Mesenteric fat pad (tissue), 1 donor: ENCODE measurements at regions not wholly inside any gene's neighbourhood (a gene's known extent, or its start where the extent isn't known, plus 50 kb on each side); places are given as distances from the start of the nearest gene placed in this dataset.

Source experiments
- DNase-seq: peaks from one replicate; pipeline ENCODE4 v3.0.0-alpha.2; 2020; ENCODE audit warnings: low spot score
- donor health status: DM: yes; HTN: yes; CAD: no.

DNA sequence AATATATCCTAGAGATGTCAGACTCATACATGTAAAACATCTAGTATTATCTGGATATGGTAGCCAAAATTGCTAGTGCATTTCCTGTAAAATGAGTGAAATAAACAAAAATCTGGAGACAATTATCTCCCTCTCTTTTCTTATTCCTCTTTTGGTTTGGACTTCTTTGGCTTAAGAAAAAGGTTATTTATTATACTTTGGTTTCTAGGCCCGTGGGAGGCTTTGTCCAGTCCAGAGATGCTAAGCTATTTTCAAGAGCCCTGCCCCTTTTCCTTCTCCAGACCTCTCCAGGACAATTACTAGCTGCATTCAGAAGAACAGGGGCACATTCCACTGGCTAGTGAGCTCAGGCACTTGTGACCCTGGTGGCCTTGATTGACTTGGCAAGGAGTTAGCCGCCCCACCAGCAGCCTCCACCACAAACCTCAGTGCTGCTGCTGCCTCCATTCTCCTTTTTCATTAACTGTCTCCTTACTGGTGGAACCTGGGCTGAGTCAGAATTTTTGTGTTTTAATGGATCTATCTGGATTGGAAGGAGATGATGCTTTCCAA is 747.3 kb upstream of the TENM4 start:
- DNase-seq: no peak

DNA sequence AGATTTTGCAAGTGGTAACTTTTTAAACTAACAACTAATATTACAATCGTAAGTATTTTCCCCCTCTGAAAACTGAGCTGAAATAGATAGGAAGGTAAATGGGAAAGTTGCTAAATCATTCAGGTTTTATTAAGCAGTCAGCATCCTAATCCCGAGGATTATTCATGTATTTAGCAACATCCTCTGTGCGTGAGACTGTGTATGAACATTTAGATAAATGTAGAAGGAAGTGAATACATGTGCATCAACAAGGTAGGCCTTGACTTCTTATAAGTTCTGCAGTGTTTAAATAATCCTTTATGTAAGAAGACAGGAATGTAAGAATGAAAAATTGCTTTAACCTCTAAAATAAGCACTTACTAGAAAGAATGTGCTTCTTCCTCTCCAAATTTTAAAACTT is 745.9 kb upstream of the TENM4 start:
- no peak for DNase-seq

DNA sequence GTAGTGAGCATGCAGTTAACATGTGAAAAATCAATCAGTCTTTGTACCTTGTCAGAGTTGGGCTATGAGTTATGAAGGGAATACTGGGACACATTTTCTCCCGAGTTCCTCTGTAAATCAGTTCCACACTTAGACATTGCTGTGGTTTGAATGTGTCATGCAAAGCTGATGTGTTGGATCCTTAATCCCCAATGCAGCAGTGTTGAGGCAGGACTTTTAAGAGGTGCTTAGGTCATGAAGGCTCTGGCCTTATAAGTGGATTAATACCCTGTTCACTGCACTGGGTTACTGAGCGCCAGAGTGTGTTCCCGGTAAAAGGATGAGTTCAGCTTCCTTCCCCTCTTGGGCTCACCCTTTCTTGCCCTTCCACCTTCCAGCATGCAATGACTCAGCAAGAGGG is 742.1 kb upstream of the TENM4 start:
- DNase-seq: no peak

DNA sequence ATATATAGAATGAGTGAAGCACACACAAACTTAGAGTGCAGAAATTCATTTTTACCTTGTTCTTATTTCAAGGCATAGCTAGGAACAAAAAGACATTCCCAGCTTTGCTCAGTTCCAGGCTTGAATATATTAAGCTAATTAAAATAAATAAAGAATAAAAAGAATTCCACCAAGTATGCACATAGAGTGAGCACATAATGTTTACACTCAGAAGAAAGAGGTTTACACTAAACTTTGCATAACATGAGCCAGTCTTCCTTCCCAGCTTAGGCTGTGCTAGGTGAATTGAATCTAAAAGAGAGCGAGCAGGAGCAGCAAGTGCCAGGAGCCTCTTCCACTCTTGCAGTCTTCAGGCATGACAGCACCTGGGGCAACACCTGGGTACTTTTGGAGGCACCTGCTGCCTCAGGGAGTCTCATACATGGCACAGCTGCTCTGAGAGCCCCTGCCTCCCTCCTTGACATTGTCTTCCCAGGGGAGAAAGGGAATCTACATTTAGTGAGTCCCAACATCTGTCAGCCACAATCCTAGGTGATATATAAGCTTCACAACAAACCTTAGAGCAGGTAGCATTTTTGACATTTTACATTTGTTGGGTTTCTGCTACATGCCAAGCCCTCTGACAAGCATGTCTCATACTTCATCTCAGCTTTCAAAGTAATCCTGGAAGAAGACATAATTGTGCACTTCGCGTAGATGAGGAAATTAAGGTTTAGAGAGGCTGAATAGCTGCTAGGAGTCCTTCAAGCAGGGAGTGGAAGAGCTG is 732.7 kb upstream of the TENM4 start:
- no peak for DNase-seq

DNA sequence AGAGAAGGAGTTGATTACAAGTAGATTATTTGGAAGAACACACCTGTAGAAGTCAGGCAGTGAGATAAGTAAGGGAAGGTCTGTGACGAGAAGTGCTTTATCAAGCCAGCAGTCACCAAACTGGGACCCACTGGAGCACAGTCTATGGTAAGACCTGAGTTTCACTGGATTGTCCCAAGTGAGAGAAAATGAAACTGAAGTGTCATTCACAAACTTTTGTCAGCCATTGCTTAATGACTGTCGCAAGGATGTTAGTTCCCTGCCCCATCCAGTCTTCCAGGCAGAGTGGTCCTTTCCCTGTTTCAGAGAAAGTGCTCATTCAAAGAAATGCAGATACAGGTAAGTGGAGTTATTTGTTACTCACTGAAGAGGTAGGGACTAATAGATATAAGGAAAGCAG is 728.0 kb upstream of the TENM4 start:
- DNase-seq: no peak

DNA sequence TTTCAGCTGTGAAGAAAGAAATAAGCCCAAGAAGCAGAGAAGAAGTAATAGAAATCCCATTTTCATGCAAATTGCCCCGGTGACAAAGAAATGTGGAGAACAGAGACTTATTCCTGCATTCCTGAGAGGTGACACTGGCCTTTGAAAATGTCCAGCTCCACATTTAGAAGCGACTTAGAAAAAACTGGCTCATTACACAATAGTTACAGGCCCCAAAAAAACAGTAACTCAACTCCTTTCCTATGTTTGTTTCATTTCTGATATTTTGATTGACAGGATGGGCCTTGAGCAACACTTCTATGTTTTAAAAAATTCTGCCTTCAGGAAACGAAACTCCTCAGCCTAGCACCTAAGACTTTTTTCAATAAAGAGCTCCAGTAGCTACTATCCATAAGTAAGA is 726.9 kb upstream of the TENM4 start:
- DNase-seq: no peak

DNA sequence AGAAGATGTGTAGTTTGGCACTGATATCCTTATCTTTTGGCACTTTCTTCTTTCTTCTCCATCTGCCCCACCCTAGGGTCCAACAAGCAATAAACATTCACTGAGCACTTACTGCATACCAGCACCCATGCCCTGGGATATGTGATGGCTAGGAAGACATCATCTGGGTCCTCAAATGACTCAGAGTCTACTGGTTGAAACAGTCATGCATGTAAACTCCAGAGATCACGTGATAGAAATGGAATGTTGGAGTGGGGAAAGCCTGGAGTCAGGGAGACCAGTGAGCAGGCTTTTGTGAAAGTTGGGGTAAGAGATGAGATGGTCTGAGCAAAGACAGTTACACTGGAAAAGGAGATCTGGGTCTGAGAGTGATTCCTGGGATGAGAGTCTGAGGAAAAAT is 724.9 kb upstream of the TENM4 start:
- no peak for DNase-seq

DNA sequence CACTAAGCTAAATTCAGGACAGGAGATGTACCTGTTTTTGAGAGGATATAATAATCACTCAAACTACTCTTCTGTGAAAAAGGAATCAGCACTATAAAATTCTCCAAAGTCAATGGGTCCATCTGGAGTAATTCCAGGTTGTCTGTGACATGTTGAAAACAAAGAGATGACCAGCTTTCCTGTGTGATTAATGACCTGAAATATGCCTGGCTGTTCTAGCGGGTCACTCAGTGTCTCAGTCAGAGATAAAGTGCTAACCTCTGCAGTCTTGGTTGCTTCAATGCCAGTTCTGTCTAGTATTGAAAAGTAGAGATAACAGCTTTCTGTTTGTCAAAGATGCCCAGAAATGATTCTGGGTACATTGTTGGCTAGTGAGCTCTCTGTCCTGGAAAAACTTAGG is 722.6 kb upstream of the TENM4 start:
- no peak for DNase-seq

DNA sequence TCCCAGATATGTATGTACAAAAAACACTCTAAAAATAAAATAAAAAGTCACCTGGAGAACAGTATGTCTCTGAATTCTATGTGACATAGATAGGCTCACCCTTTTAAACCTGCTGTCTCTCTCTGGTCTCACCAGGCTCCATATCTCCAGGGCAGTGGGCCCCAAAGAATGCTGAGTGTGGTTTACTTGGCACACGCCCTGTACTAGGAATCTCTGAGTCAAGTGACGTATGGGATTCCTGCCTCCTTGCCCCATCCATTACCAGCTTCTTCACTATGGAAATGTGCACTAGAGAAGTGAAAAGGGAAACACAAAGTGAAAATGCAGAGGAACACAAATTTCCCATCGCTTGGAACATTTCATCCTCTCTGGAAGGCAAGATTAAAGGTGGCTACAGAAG is 722.2 kb upstream of the TENM4 start:
- DNase-seq: no peak

DNA sequence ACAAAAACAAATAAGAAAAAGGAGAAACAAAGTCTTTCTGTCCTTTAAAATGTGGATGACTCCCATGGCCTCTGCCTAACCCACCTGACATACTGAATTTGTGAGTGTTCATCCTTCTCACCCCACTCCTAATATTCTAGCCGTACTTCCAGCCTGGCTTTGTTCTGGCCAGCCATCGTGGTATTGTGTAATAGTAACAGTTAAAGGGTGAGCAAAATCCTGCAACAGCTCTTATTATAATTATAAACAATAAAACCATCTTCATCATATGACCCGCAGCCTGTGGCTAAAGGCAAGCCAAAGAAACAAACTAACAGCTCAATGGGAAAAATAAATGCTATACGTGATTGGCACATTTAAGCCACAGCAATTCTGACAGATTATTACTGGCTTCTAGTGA is 721.6 kb upstream of the TENM4 start:
- no peak for DNase-seq

DNA sequence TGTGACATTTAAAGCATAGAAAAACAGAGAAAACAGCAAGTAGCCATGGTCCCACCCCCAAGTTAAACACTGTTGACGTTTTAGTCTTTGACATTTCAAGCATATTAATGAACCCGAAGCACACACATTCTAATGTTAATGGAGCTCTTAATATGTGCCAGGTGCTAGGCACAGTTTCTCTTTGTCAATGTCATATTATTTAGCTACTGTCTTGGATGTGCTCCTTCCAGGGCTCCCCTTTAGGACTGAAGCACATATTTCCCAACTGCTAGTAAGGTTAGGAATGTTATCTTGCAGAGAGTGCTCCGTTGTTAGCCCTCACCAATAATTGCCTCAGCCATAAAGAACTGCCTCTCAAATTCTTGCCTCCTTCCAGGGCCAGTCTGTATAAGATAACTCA is 716.6 kb upstream of the TENM4 start:
- no peak for DNase-seq

DNA sequence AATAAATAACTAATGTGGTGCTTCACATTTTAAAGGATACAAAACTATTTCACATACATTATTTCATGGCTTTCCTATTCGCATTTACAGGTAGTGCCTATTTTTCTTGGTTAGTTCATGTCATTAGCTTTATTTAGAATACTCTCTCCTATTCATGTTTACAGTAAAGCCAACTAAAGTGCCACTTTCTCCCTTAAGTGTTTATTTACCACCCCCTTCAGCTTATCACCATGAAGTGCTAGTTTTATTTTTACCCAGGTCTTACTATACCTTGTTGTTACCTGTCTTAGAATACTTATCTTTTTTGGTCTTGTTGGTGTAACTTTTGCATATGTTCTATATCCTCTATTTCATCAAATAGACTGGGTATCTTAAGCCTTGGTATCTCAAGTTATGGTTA is 715.2 kb upstream of the TENM4 start:
- no peak for DNase-seq

DNA sequence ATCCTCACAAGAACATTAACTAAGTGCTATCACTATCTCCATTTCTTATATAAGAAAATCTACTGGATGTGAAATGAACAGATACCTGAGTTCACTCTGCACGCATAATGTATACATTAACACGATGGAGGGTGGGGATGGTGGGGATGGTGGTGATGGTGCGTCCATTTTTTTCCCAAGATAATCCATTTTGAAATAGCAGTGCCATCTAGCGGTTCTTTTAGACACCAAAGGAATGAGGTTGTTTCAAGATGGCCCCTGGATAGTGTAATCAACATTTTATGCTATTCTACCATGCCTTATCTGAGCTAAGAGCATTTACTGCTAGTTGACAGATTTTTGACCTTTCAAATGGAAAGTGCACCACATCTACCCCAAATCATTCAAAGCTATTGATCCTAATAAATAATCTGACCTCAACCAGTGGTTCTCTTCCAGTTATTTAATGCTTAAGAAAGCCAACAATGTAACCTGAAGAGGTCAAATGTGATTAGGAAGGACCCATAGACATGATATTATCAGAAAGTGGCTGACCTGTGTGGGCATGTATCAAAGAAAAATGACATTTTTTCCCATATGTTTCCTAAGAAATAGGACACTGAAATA is 714.7 kb upstream of the TENM4 start:
- DNase-seq: no peak

DNA sequence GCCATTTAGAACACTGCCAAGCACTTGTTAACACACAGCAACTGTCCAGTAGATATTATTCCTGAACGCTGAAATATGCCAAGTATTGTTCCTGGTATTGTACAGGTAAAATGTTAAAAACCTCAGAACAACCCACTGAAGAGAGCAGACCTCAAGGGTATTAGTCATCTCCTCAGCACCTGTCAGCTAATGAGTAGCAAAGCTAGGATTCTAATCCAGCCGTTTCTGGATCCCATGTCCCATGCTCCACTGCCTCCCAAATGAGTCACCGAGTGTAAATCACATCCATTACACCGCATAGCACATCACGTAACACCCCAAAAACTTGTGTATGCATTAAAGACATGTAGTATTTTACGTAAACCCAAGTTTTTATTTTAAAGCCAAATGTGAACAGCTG is 705.4 kb upstream of the TENM4 start:
- no peak for DNase-seq

DNA sequence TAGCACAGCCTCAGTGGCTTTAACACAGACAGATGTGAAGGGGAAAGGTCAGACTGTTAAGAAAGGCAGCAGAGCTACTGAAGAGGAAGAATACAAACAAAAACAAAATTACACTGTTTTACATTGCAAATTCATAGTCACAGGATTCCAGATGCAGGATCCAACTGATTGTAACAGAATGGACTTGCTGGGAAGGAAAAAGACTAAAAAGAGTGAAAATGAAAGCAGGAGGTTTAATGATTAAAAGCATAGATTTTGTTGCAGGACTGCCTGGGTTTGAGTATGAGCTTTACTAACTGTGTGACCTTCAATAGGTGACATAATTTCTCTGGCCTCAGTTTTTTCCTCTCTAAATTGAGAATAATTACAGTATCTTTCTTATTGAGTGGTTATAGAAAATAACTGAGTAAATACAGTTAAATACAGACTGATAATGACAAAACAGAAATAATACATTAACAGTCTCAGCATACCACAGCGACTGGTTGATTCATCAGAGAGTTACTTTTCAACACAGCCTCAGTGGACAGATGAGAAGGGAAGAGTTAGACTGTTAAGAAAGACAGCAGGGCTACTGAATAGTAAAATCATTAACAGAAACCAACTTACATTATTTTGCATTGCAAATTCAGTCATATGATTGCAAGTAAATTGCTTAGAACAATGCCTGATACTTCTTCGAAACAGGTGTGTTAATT is 704.2 kb upstream of the TENM4 start:
- DNase-seq: no peak

DNA sequence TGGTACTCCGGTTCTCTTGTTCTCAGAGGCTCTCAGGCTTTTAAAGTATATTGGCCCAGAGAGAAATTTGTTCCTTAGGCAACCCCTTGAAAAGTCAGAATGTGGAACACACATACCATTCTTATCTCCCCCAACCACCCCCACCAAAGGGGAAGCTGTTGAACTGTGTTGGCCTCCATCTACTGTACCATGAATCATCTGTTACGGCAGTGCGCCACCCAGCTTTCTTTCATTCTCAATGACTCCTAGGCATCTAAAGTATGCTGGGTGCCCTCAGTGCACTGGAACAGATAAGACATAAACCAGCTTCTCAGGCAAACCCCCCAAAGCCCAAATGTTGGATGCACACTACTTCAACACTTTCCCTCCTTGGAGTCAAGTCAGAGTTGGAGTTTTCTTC is 696.2 kb upstream of the TENM4 start:
- no peak for DNase-seq

DNA sequence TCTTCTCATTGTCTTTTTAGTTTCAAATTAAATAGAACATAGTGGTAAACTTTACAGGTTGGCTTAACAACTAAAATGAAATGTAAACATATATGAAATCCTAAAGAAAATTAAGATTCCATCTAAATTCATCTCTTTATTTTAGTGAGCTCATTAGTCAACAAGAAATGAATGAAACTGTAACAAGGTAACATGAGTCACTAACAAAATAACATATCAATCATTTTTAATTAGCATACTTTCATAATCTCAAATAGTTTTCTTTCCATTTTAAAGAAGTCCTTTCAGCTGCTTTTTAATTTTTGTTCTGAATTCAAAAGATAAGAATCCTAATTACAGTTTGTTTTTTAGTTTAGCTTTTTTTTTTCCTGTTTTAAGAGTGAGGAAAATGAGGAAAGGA is 688.6 kb upstream of the TENM4 start:
- DNase-seq: no peak

DNA sequence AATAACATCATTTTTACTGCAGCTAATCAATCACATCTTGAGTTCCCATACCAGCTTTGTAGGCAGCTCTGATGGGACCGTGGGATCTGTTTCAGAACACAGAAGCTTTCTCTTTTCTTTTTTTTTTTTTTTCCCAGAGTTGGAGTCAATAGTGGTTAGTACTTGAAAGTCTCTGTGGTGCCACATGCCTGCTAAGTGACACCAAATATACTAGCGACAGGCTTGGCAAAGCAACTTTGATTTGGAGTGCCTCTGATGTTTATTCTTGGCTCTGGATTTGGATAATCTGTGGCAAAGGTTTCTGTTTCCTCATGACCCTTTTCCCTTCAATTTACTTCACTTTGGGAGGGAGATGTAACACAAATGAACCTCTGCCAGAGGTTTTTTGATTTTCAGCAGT is 681.4 kb upstream of the TENM4 start:
- DNase-seq: no peak

DNA sequence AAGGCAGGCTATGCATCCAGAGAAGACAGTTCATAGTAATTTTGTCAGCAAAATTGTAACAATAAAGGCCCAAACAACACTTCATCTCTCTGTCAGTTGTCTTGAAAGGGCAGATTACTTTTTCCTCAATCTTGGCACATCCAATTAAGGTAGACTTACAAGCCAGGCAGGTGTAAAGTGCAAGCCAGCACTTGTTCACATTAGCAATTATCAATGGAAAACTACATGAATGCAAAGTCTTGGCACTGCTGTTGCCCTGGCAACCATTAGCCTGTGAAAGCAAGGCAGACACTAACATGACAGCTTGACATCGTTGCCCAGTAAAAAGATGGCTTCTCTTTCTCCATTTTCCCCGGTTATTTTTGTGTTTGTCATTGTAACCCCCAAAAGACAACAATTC is 677.2 kb upstream of the TENM4 start:
- no peak for DNase-seq

DNA sequence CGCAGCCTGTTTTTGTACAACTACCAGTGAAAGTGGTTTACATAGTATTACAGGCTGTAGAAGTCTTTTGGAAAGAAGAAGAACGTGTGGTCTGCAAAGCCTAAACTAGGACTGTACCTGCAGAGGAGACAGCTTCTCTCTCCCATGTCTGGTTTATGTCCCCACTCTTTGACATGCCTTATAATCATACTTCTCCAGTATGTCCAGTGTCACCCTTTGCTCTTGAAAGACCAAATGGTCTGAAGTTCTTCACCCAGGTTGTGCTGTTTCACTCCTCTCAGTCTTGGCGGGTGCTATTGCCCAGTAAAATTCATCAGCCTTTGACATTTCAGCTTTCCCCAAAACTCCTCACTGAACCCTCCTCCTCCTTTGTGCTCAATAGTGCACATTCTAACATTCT is 676.0 kb upstream of the TENM4 start:
- DNase-seq: no peak

DNA sequence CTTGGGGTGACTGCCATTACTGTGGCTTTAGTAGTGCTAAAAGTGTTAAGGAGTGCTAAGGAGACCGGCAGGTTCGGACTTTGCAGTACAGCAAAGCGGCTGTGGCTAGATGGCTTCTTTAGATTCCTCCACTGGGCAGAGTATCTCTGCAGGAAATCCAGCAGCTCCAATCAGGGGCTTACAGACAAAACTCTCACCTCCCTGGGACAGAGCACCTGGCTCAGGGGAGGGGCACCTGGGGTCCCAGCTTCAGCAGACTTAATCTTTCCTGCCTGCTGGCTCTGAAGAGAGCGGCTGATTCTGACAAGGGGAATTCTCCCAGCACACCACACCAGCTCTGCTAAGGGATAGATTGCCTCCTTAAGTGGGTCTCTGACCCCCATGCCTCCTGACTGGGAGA is 668.8 kb upstream of the TENM4 start:
- no peak for DNase-seq

DNA sequence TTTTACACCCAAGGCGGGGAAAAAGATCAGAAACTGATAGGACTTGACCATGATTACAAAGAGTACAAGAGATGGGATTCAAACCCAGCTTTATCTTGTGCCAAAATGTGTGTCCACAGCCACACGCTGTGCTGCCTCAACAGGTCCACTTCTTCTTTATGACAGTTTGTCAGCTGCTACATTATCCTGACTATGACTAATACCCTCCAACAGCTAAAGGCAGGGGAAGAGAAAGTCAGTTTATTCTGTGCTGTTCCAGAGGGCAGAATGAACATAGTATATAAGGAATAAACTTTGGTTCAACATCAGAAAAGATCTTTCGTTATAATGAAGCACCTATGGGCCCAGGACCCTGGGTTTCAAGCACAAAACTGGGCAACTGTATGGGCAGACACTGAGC is 668.2 kb upstream of the TENM4 start:
- DNase-seq: no peak

DNA sequence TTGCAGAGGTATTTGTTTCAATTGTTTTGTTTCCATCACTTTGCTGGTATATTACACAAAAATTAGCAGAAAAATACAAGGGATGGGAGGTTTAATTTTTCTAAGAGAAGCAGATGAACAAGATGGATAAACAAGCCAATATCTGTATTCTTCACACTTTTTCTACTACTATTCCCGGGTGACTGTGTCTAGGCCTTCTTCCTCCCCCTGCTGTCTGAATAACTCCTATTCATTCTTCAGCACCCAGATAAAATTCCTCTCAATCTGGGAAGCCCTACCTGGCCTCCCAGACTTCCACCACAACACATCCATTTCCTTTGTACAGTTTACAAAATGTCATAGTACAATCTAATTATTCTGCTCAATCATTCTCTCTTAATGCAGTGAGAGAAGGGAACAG is 666.6 kb upstream of the TENM4 start:
- no peak for DNase-seq
